ENCODE measurements at regions not wholly inside any gene's neighbourhood (a gene's known extent, or its start where the extent isn't known, plus 50 kb on each side); places are given as distances from the start of the nearest gene placed in this dataset.

DNA sequence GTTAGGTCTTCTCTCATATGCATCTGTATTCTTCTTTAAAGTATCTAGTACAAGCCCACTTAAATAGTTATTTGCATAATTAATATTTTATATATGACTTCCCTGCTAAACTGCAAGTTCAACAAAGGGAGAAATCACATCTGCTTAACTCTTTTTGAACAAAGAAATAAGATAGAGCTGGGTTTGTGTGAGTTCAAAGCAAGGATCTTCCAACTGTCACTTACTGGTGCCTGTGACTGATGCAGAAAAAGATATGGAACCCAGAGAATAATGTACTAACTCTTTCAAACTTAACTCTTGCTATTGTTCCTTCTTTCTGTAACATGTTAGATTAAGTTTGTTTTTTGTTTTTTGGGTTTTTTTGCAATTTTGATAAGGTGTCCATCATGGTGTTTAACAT, 71.3 kb upstream of the SP4 start:
- TF ChIP-seq TAF1 (IDR thresholded peaks at IDR 0.05; ENCODE audit: low read depth, low read length) (no peak), POLR2A (IDR thresholded peaks at IDR 0.05; ENCODE audit: low read depth, low read length) (no peak), POLR2AphosphoS5 (IDR thresholded peaks at IDR 0.05; ENCODE audit: low read depth, low read length) (no peak), POU2F2 (IDR thresholded peaks at IDR 0.05; ENCODE audit: low read depth, low read length) (no peak)

Data from GM12891 (cell line).